CD14-positive monocyte (primary cell): ENCODE measurements at regions not wholly inside any gene's neighbourhood (a gene's known extent, or its start where the extent isn't known, plus 50 kb on each side); places are given as distances from the start of the nearest gene placed in this dataset.

Source experiments
- DNase-seq, 3 donors: peaks; one replicate each; pipeline ENCODE4 v3.0.0-alpha.2; 2011 to 2022
- H2AFZ ChIP-seq: 2 replicates; pipeline ENCODE4 v1.6.0; 2012; ENCODE audit warnings: mild to moderate bottlenecking, low read depth, low read length, inconsistent platforms; ENCODE audit not compliant: insufficient read depth, poor library complexity, severe bottlenecking
- H3K27ac ChIP-seq, 2 donors: 1 replicate in 1 of 2; 2 replicates in 1 of 2; pipeline ENCODE4 v1.5.1; 2012 to 2013; ENCODE audit warnings: low read length in 2 of 2, control low read depth in 1 of 2, inconsistent platforms in 1 of 2, low read depth in 1 of 2, mild to moderate bottlenecking in 1 of 2
- H3K27me3 ChIP-seq, 2 donors: one replicate each; pipeline versions ENCODE4 v1.6.0 to v1.6.1; 2011 to 2013; ENCODE audit warnings: low read length in 2 of 2; ENCODE audit not compliant: control insufficient read depth in 2 of 2, insufficient read depth in 2 of 2
- H3K36me3 ChIP-seq, 2 donors: replicated peaks in 1 of 2; 1 replicate in 1 of 2; 2 replicates in 1 of 2; pipeline versions ENCODE4 v1.5.1 to v1.6.1; 2012 to 2013; ENCODE audit warnings: low read length in 2 of 2, control low read depth in 1 of 2, inconsistent platforms in 1 of 2, mild to moderate bottlenecking in 1 of 2; ENCODE audit not compliant: insufficient read depth in 2 of 2, control insufficient read depth in 1 of 2
- H3K4me1 ChIP-seq, 2 donors: 1 replicate in 1 of 2; 2 replicates in 1 of 2; pipeline versions ENCODE4 v1.5.1 to v1.6.1; 2012 to 2013; ENCODE audit warnings: low read length in 2 of 2, control low read depth in 1 of 2, inconsistent platforms in 1 of 2, mild to moderate bottlenecking in 1 of 2, moderate library complexity in 1 of 2; ENCODE audit not compliant: insufficient read depth in 2 of 2, control insufficient read depth in 1 of 2
- H3K4me2 ChIP-seq: replicated peaks from 2 replicates; pipeline ENCODE3; 2012; ENCODE audit warnings: low read length, moderate library complexity, mild to moderate bottlenecking; ENCODE audit not compliant: poor library complexity, severe bottlenecking; ENCODE audit errors: extremely low read depth
- H3K4me3 ChIP-seq, 3 experiments: fragments of 200-600 bp in 1 of 3; sonication (generic) in 1 of 3; replicated peaks in 1 of 3; 1 replicate in 2 of 3; 2 replicates in 1 of 3; pipeline ENCODE4 v1.5.1; 2011 to 2013; ENCODE audit warnings: low read length in 3 of 3, mild to moderate bottlenecking in 3 of 3, control low read depth in 2 of 3, low read depth in 2 of 3, inconsistent platforms in 1 of 3, moderate library complexity in 1 of 3
- H3K79me2 ChIP-seq: 2 replicates; pipeline ENCODE4 v1.6.0; 2012; ENCODE audit warnings: mild to moderate bottlenecking, control low read depth, inconsistent platforms, low read length, moderate library complexity; ENCODE audit not compliant: insufficient read depth
- H3K9ac ChIP-seq: 2 replicates; pipeline ENCODE4 v1.6.0; 2017; ENCODE audit warnings: low read length, mild to moderate bottlenecking; ENCODE audit not compliant: insufficient read depth, poor library complexity, severe bottlenecking
- H3K9me3 ChIP-seq, 2 donors: replicated peaks in 1 of 2; 1 replicate in 1 of 2; 2 replicates in 1 of 2; pipeline versions ENCODE4 v1.5.1 to v1.6.1; 2012 to 2013; ENCODE audit warnings: low read length in 2 of 2, control low read depth in 1 of 2; ENCODE audit not compliant: control insufficient read depth in 1 of 2, insufficient read depth in 1 of 2
- H4K20me1 ChIP-seq: 2 replicates; pipeline ENCODE4 v1.6.0; 2012; ENCODE audit warnings: mild to moderate bottlenecking, low read length, control low read depth, moderate library complexity; ENCODE audit not compliant: insufficient read depth
- H3K27ac Mint-ChIP-seq, 7 donors: one replicate each; pipeline ENCODE4 v1.8.0; 2020; ENCODE audit warnings: mild to moderate bottlenecking in 7 of 7, mixed read lengths in 7 of 7, moderate library complexity in 6 of 7, inconsistent platforms in 2 of 7
- H3K27me3 Mint-ChIP-seq, 3 donors: one replicate each; pipeline ENCODE4 v1.8.0; 2021 to 2022; ENCODE audit warnings: low read depth in 3 of 3, mild to moderate bottlenecking in 3 of 3, mixed read lengths in 3 of 3, moderate library complexity in 3 of 3, inconsistent platforms in 1 of 3
- H3K36me3 Mint-ChIP-seq, 2 donors: one replicate each; pipeline ENCODE4 v1.8.0; 2020; ENCODE audit warnings: mixed read lengths in 2 of 2, inconsistent platforms in 1 of 2, mild to moderate bottlenecking in 1 of 2
- H3K4me1 Mint-ChIP-seq: one replicate; pipeline ENCODE4 v1.8.0; 2020; ENCODE audit warnings: mild to moderate bottlenecking, mixed read lengths
- H3K4me3 Mint-ChIP-seq, 2 donors: one replicate each; pipeline ENCODE4 v1.8.0; 2020; ENCODE audit warnings: mild to moderate bottlenecking in 2 of 2, mixed read lengths in 2 of 2, moderate library complexity in 1 of 2
- H3K9me3 Mint-ChIP-seq, 7 donors: one replicate each; pipeline ENCODE4 v1.8.0; 2020 to 2022; ENCODE audit warnings: mixed read lengths in 7 of 7, mild to moderate bottlenecking in 6 of 7, moderate library complexity in 6 of 7, inconsistent platforms in 2 of 7
- CTCF ChIP-seq: fragments of 200-600 bp; IDR thresholded peaks from one replicate; pipeline ENCODE4 v1.8.0; 2022; ENCODE audit warnings: antibody characterized with exemption, mild to moderate bottlenecking
- WGBS: methylation state at CpG from one replicate; pipeline ENCODE4 v1.1.5; 2013; ENCODE audit warnings: missing lambda C conversion rate; ENCODE audit not compliant: insufficient coverage; 5-methylcytosine and 5-hydroxymethylcytosine counted together
- intact Hi-C, 2 donors: fragments of 100-400 bp; cut with micrococcal nuclease; formaldehyde crosslinking; loops; one replicate each; pipeline versions ENCODE4 v1.15.0 to v1.15.1; 2023

GRCh38 chr4:77504407-77504806, 101.2 kb upstream of the CXCL13 start:
- intact Hi-C loops = no loop called here
- no peaks in the 10 kb centered on the region for H3K27me3 ChIP-seq
- Mint-ChIP-seq H3K4me1 (no peaks in the 10 kb centered on the region), H3K27me3 (peaks cover 0 to 3% (median 2%) of the 10 kb centered on the region in 3 donors), H3K27ac (no peak overlapping the region), H3K9me3 (peaks cover 0 to 3% (median 0%) of the 10 kb centered on the region in 7 donors), H3K36me3 (no peaks in the 10 kb centered on the region), H3K4me3 (no peak overlapping the region)
- no CpG with 5 or more reads among the region's 2 CpGs for WGBS
- no peaks in the 10 kb centered on the region for H3K36me3 ChIP-seq
- H3K4me2 ChIP-seq = no peak overlapping the region
- H3K27ac ChIP-seq = no peak overlapping the region
- no peaks in the 10 kb centered on the region for H3K9me3 ChIP-seq
- no peaks in the 10 kb centered on the region for H3K4me1 ChIP-seq
- no peak for TF ChIP-seq CTCF
- H4K20me1 ChIP-seq = no peaks in the 10 kb centered on the region
- H3K4me3 ChIP-seq = no peak overlapping the region
- H3K79me2 ChIP-seq = no peaks in the 10 kb centered on the region
- H2AFZ ChIP-seq = no peak overlapping the region
- no peak overlapping the region for H3K9ac ChIP-seq
- DNase-seq = no peak

- Mint-ChIP-seq H3K9me3 (peaks cover 0 to 3% (median 0%) of the 10 kb centered on the region in 7 donors), H3K4me3 (no peak overlapping the region), H3K27me3 (peaks cover 0 to 3% (median 2%) of the 10 kb centered on the region in 3 donors), H3K4me1 (no peaks in the 10 kb centered on the region), H3K36me3 (no peaks in the 10 kb centered on the region), H3K27ac (no peak overlapping the region)
- H2AFZ ChIP-seq = no peak overlapping the region
- no peaks in the 10 kb centered on the region for H3K36me3 ChIP-seq
- no peaks in the 10 kb centered on the region for H3K9me3 ChIP-seq
- intact Hi-C loops = no loop called here
- H3K4me1 ChIP-seq = no peaks in the 10 kb centered on the region
- no peak for TF ChIP-seq CTCF
- no peak overlapping the region for H3K4me3 ChIP-seq
- H3K9ac ChIP-seq = no peak overlapping the region
- DNase-seq = no peak
- H3K27ac ChIP-seq = no peak overlapping the region
- H3K4me2 ChIP-seq = no peak overlapping the region
- H4K20me1 ChIP-seq = no peaks in the 10 kb centered on the region
- WGBS = 82% methylated on average over 2 of the region's 4 CpGs
- no peaks in the 10 kb centered on the region for H3K27me3 ChIP-seq
- H3K79me2 ChIP-seq = no peaks in the 10 kb centered on the region
These were observed 100.2 kb upstream of the CXCL13 start for GRCh38 chr4:77505275-77505957.
